Vagina (tissue), 2 donors: ENCODE measurements at regions not wholly inside any gene's neighbourhood (a gene's known extent, or its start where the extent isn't known, plus 50 kb on each side); places are given as distances from the start of the nearest gene placed in this dataset.

Experiments
- DNase-seq, 2 donors: peaks; one replicate each; pipeline ENCODE4 v3.0.0-alpha.2; 2017; ENCODE audit errors: extremely low spot score in 2 of 2
- H3K27ac ChIP-seq: fragments of 200-600 bp; sonication (generic); one replicate; pipeline ENCODE4 v1.5.1; 2019
- H3K27me3 ChIP-seq: fragments of 200-600 bp; sonication (generic); one replicate; pipeline ENCODE4 v1.5.1; 2019
- H3K36me3 ChIP-seq, 2 donors: fragments of 200-600 bp; sonication (generic); one replicate each; pipeline ENCODE4 v1.5.1; 2017 to 2019
- H3K4me1 ChIP-seq: fragments of 200-600 bp; sonication (generic); one replicate; pipeline ENCODE4 v1.5.1; 2019
- H3K4me3 ChIP-seq, 2 donors: fragments of 200-600 bp; sonication (generic); 1 replicate in 1 of 2; 2 replicates in 1 of 2; pipeline ENCODE4 v1.5.1; 2016 to 2019
- H3K9me3 ChIP-seq: fragments of 200-600 bp; sonication (generic); one replicate; pipeline ENCODE4 v1.5.1; 2019
- POLR2A ChIP-seq, 2 donors: fragments of 450-650 bp; IDR thresholded peaks; one replicate each; pipeline ENCODE4 v1.6.1; 2017; ENCODE audit warnings: antibody characterized with exemption in 2 of 2, mild to moderate bottlenecking in 2 of 2, moderate library complexity in 2 of 2
- POLR2AphosphoS5 ChIP-seq, 2 donors: sonication (generic); formaldehyde crosslinking; IDR thresholded peaks; one replicate each; pipeline ENCODE4 v1.9.0; 2017; ENCODE audit warnings: antibody characterized with exemption in 2 of 2, mild to moderate bottlenecking in 2 of 2, low read depth in 1 of 2; ENCODE audit not compliant: insufficient read depth in 1 of 2
- intact Hi-C: fragments of 100-400 bp; cut with DNase I; formaldehyde crosslinking; loops from one replicate; pipeline ENCODE4 v1.15.1; 2023
- TF ChIP-seq, protein P1 (sequence below), 3 experiments: fragments of 450-650 bp in 2 of 3; fragments of 200-600 bp in 1 of 3; sonication (generic) in 1 of 3; IDR thresholded peaks; one replicate each; pipeline ENCODE4 v1.5.1; 2017 to 2019; ENCODE audit warnings: antibody characterized with exemption in 3 of 3, mild to moderate bottlenecking in 2 of 3, moderate library complexity in 2 of 3

GRCh38 chr18:43703050-43703449, 425.8 kb upstream of the SYT4 start:
- H3K36me3 ChIP-seq: no peaks in the 10 kb centered on the region
- intact Hi-C loops: no loop called here

DNA sequence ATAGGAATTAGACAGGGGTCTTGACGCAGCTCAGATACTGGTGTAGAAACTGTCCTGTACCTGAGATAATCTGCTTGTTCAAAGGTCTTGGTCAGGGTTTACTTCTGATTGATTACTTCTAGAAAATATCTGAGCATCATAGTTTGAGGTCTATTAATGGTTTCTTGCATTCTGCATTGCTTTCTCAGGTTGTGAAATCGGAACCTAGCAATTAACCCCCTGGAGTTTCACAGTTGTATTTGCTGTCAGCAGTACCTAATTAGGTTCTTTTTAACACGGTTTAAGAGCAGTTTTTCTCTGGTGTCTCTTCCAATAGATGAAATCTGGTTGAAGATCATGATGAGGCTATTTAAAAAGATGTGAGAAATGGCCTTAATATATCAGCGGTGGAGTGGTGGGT, 428.6 kb upstream of the SYT4 start:
- intact Hi-C loops: no loop called here
- Histone ChIP-seq H3K27me3 (no peaks in the 10 kb centered on the region), H3K27ac (no peak overlapping the region), H3K9me3 (no peaks in the 10 kb centered on the region), H3K4me1 (no peaks in the 10 kb centered on the region), H3K4me3 (no peak overlapping the region), H3K36me3 (no peaks in the 10 kb centered on the region)
- TF ChIP-seq, protein P1, sequence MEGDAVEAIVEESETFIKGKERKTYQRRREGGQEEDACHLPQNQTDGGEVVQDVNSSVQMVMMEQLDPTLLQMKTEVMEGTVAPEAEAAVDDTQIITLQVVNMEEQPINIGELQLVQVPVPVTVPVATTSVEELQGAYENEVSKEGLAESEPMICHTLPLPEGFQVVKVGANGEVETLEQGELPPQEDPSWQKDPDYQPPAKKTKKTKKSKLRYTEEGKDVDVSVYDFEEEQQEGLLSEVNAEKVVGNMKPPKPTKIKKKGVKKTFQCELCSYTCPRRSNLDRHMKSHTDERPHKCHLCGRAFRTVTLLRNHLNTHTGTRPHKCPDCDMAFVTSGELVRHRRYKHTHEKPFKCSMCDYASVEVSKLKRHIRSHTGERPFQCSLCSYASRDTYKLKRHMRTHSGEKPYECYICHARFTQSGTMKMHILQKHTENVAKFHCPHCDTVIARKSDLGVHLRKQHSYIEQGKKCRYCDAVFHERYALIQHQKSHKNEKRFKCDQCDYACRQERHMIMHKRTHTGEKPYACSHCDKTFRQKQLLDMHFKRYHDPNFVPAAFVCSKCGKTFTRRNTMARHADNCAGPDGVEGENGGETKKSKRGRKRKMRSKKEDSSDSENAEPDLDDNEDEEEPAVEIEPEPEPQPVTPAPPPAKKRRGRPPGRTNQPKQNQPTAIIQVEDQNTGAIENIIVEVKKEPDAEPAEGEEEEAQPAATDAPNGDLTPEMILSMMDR (IDR thresholded peaks at IDR 0.05): no peak
- TF ChIP-seq POLR2AphosphoS5 (IDR thresholded peaks at IDR 0.05; ENCODE audit: insufficient read depth in 1 of 2, low read depth in 1 of 2) (no peak), POLR2A (IDR thresholded peaks at IDR 0.05) (no peak)
- DNase-seq: no peak

More at GRCh38 chr18:43703050-43703449, 425.8 kb upstream of the SYT4 start:
- H3K4me1 ChIP-seq: no peaks in the 10 kb centered on the region
- H3K9me3 ChIP-seq: no peaks in the 10 kb centered on the region
- TF ChIP-seq POLR2A (IDR thresholded peaks at IDR 0.05) (no peak), POLR2AphosphoS5 (IDR thresholded peaks at IDR 0.05; ENCODE audit: insufficient read depth in 1 of 2, low read depth in 1 of 2) (no peak)
- TF ChIP-seq, protein P1 (IDR thresholded peaks at IDR 0.05): no peak
- H3K27me3 ChIP-seq: no peaks in the 10 kb centered on the region
- H3K4me3 ChIP-seq: no peak overlapping the region
- DNase-seq: no peak
- no peak overlapping the region for H3K27ac ChIP-seq

DNA sequence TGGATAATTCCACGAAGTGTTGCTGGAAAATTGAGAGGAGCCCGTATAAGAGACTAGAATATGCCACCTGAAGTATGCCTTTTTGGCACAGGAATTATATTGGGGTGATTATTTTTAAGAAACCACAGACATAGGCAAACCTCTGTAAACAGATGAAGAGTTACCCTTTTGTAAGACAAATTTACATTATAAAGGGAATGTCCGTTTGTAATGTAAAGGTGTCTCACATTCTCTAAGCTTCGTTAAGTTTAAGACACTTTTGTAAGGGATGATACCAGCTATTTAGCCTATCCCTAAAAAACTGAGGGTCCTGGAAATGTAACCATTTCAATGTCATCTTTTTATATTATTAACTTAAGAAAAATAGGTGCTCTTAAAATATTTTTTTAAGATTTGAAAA, 432.8 kb upstream of the SYT4 start:
- no peaks in the 10 kb centered on the region for H3K4me1 ChIP-seq
- no peak for TF ChIP-seq POLR2A (IDR thresholded peaks at IDR 0.05)
- TF ChIP-seq, protein P1 (IDR thresholded peaks at IDR 0.05): no peak
- TF ChIP-seq POLR2AphosphoS5 (IDR thresholded peaks at IDR 0.05; ENCODE audit: insufficient read depth in 1 of 2, low read depth in 1 of 2): no peak
- H3K4me3 ChIP-seq: no peak overlapping the region
- no peak for DNase-seq
- H3K36me3 ChIP-seq: no peaks in the 10 kb centered on the region
- intact Hi-C loops: no loop called here
- no peaks in the 10 kb centered on the region for H3K27me3 ChIP-seq
- H3K9me3 ChIP-seq: no peaks in the 10 kb centered on the region
- H3K27ac ChIP-seq: no peak overlapping the region

DNA sequence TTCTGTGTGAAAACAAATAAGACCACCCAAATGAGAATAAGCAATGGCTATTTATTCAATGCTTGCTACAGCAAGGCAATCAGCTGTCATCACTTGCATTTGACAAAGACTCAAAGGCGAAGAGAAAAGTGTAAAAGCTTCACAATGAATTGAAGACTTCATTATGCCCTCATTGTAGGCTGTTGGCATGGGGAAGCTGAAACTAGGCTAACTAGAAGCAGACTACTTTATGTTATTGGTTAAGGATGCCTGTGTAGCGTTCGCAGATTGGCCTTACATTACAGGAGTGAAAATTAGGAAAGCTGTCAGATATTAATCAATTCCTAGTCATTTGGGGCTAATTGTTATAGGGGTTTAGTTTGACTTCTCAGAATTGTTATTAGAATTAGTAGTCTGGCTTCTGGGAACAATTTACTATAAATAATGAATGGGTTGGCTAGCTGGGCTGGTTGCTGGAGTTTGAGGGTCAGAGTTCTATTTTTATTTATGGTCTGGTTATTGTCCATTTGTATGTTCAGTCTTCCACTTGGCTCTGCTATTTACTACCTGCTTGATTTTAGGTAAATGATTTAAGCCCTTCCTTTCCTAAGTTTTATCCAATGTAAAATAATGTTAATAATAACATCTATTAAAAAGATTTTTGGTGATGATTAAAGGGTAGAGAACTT, 437.2 kb upstream of the SYT4 start:
- intact Hi-C loops: no loop called here
- DNase-seq: no peak
- Histone ChIP-seq H3K27ac (no peak overlapping the region), H3K4me1 (no peaks in the 10 kb centered on the region), H3K9me3 (no peaks in the 10 kb centered on the region), H3K36me3 (no peaks in the 10 kb centered on the region), H3K27me3 (no peaks in the 10 kb centered on the region), H3K4me3 (no peak overlapping the region)
- TF ChIP-seq, protein P1 (IDR thresholded peaks at IDR 0.05): no peak
- no peak for TF ChIP-seq POLR2AphosphoS5 (IDR thresholded peaks at IDR 0.05; ENCODE audit: insufficient read depth in 1 of 2, low read depth in 1 of 2)
- TF ChIP-seq POLR2A (IDR thresholded peaks at IDR 0.05): no peak

- H3K27me3 ChIP-seq: no peaks in the 10 kb centered on the region
- H3K9me3 ChIP-seq: peaks cover 2% of the 10 kb centered on the region
- no peak overlapping the region for H3K27ac ChIP-seq
- intact Hi-C loops: no loop called here
- TF ChIP-seq, protein P1 (IDR thresholded peaks at IDR 0.05): no peak
- TF ChIP-seq POLR2A (IDR thresholded peaks at IDR 0.05): no peak
- no peak for TF ChIP-seq POLR2AphosphoS5 (IDR thresholded peaks at IDR 0.05; ENCODE audit: insufficient read depth in 1 of 2, low read depth in 1 of 2)
- H3K36me3 ChIP-seq: no peaks in the 10 kb centered on the region
- H3K4me1 ChIP-seq: no peaks in the 10 kb centered on the region
- DNase-seq: no peak
- no peak overlapping the region for H3K4me3 ChIP-seq
Observed at GRCh38 chr18:43719267-43719795, 442.0 kb upstream of the SYT4 start.
